ENCODE measurements at regions not wholly inside any gene's neighbourhood (a gene's known extent, or its start where the extent isn't known, plus 50 kb on each side); places are given as distances from the start of the nearest gene placed in this dataset.

- no peak for TF ChIP-seq CTCF (IDR thresholded peaks at IDR 0.05)
- TF ChIP-seq POLR2AphosphoS5 (IDR thresholded peaks at IDR 0.05; ENCODE audit: low read depth, low read length) = no peak
Measured at GRCh38 chr14:83779266-83779665, 1750.7 kb upstream of the FLRT2 start.
